RWPE1 (cell line): ENCODE measurements at regions not wholly inside any gene's neighbourhood (a gene's known extent, or its start where the extent isn't known, plus 50 kb on each side); places are given as distances from the start of the nearest gene placed in this dataset.

Experiments
- CTCF ChIA-PET: fragments of 350-600 bp; sonication (Branson Sonifier 250); formaldehyde crosslinking; extraction: SDS; loops from one replicate; lab custom pipeline; 2021; lab: Yijun Ruan, JAX
- POLR2A ChIA-PET: fragments of 400-600 bp; formaldehyde crosslinking; extraction: SDS; loops from one replicate; lab custom pipeline; 2020; ENCODE audit warnings: antibody characterized with exemption; ENCODE audit not compliant: low non-redundant PET; lab: Yijun Ruan, JAX
- DNase-seq: peaks from one replicate; pipeline ENCODE4 v3.0.0; 2012; ENCODE audit warnings: low spot score
- H3K27ac ChIP-seq: fragments of 450-650 bp; 2 replicates; pipeline ENCODE4 v1.5.1; 2017
- TF ChIP-seq, protein P1 (sequence below): fragments of 450-650 bp; conservative IDR thresholded peaks from 2 replicates; pipeline ENCODE4 v1.5.1; 2017; ENCODE audit warnings: low read depth, mild to moderate bottlenecking

DNA sequence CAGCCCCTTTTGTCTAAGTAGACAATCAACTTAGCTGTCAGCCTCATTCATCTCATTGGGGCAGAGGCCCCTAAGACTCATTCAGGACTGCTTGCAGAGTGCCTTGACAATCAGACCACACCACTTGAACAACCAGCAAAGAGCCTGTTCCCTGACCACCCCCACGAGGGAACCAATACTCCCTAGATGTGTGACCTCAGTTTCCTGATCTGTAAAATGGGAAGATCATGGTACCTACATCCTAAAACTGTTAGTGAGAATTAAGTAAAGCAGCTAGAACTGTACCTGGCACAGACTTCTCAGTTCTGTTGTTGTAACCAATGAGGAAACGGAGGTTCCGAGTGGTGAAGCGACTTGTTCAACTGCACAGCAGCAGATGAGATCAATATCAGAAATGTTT, 298.5 kb downstream of the RRAGC start:
- DNase-seq: no peak
- POLR2A ChIA-PET: no interaction called here
- TF ChIP-seq, protein P1, sequence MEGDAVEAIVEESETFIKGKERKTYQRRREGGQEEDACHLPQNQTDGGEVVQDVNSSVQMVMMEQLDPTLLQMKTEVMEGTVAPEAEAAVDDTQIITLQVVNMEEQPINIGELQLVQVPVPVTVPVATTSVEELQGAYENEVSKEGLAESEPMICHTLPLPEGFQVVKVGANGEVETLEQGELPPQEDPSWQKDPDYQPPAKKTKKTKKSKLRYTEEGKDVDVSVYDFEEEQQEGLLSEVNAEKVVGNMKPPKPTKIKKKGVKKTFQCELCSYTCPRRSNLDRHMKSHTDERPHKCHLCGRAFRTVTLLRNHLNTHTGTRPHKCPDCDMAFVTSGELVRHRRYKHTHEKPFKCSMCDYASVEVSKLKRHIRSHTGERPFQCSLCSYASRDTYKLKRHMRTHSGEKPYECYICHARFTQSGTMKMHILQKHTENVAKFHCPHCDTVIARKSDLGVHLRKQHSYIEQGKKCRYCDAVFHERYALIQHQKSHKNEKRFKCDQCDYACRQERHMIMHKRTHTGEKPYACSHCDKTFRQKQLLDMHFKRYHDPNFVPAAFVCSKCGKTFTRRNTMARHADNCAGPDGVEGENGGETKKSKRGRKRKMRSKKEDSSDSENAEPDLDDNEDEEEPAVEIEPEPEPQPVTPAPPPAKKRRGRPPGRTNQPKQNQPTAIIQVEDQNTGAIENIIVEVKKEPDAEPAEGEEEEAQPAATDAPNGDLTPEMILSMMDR: no peak
- CTCF ChIA-PET: no interaction called here
- H3K27ac ChIP-seq: no peak overlapping the region

DNA sequence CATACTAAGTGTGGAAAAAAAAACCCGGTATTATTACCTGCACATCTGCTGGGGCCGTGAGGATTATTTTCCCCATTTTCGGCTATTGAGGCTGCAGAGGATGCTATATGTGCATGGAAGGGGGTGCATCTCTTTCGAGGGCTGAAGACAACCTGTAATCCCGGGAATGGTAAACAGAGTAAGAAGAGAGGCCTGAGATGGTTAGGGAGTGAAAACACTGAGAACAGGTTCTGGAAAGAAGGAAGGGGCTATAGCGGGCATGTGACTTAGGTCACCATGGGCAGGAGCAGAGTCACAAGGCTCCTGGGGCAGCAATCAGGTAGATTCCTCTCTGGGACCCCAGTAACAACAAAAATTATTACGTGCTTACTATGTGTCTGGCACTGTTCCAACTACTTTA, 299.1 kb downstream of the RRAGC start:
- POLR2A ChIA-PET: no interaction called here
- DNase-seq: no peak
- no peak overlapping the region for H3K27ac ChIP-seq
- TF ChIP-seq, protein P1: no peak
- CTCF ChIA-PET: no interaction called here

DNA sequence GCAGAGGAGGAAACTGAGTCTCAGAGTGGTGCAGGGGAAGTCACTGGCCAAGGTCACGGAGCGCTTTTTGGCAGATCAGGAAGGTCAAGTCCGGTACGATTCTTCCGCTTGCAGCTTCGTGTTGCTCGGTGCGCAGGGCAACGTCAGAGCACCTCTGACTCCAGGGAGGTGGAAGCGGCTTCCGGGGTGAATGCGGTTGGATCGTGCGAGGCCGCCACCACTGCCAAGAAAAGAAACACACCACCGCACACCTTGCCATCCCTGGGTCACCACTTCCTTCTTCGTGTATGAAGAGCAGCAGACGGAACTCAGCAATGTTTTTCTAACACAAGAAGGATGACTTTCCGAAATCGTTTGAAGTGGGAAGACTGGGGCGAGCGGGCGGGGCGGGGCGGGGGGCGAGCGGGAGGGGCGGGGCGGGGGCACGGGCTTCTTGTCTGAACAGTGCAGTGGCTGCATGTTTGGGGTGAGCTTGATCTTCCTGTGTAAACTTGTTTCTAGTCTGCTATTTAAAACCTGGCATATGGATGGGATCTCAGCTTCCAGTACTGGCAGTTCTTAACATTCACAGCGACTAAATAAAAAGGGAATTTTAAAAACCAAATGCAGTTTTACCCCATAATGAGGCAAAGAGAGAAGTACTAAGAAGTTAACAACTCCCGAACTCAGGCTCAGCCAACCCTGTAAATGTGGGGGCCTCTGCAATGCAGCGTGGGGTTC, 300.0 kb downstream of the RRAGC start:
- CTCF ChIA-PET: interaction anchor here (1.0 kb wide), 1 partner anchor 13 kb away, joined by 3 read pairs; no protein-coding TSS in a partner anchor
- TF ChIP-seq, protein P1: no peak
- peak overlapping the region; percentile 67 for H3K27ac ChIP-seq
- DNase-seq: no peak
- POLR2A ChIA-PET: no interaction called here

DNA sequence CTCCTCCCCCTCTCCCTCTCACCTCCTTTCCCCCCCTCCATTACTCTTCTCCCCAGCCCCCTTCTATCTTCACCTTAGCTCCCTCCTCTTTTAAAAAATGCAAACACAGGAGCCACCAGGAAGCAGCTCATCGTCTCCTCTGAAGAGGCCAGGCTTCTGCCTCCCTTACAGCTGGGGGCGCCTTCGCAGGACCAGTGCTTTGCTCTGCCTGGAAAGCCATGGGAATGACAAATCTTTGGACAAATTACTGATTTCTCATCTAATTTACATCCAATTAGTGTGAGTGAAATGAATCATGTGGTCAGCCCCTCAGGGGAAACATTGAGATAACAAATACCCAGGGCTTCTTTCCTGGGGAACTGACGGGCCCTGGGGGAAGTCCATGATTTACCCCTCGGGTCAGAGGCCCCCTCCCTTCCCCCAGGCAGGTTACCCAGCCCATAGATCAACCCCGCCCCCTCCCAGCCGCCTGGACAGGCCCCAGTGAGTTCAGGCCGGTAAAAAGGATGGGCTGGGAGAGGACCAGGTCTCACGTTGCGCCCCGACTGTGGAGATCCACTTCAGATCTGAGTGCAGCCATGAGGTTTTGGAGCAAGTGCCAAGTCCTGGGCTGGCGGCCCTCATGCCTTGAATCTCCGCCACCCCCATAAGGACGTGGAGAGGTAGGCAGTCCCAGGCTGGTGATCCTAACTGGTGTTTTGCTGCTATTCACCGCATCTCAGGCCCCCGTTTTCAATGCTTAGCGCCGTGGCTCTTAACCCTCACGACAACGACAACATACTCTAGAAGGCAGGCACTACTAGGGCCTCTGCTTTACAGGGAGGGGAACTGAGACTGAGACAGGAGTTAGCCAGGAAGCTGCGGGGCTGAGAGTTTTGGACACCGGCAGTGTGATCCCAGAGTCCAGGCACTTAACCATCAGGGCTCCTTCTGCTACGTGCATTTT, 300.8 kb downstream of the RRAGC start:
- H3K27ac ChIP-seq: peak overlapping the region; percentile 67
- no peak for DNase-seq
- ChIA-PET CTCF (interaction anchor here (1.0 kb wide), 1 partner anchor 12 kb away, joined by 3 read pairs; no protein-coding TSS in a partner anchor), POLR2A (no interaction called here)
- TF ChIP-seq, protein P1: no peak

DNA sequence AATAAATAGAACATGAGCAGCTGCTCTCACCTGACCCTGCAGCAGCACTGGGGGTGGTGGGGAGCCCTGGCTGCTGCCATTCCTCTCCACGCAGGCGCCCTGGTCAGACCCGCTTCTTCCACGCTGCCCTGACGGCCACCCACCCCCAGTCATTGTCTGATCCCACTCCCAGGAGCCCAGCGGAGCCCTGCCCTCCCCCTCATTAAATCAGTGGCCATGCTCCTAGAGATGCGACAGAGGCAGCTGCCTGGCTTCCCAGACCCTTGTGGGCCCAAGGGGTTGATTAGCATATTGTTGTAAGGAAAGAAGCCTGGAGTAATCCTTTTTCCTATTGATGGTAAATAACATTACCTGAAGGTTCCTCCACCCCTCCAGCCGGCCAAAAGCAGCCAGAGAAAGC, 301.5 kb downstream of the RRAGC start:
- ChIA-PET POLR2A (no interaction called here), CTCF (no interaction called here)
- no peak for DNase-seq
- H3K27ac ChIP-seq: no peak overlapping the region; the same call in 1 of the 2 replicates
- TF ChIP-seq, protein P1: no peak

DNA sequence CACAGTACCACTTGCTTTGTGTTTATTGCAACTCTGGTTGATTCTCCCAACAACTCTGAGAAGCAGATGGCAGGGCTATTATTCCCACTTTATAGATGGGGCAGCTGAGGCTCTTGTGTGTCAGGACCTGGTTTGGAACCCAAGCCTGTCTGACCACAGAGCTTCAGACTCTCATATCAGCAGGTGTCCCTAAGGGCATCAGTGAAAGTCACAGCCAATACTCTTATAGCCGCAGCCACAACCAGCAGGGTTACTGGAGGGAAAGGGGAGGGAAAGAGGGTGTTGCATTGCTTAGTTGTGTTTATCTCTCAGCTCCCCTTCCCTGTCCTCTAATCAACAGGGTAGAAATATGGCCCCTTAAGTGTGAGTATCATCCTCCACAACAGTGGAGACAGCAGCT, 304.0 kb downstream of the RRAGC start:
- ChIA-PET POLR2A (no interaction called here), CTCF (interaction anchor here (0.6 kb wide), 1 partner anchor 298 kb away, joined by 3 read pairs; no protein-coding TSS in a partner anchor)
- TF ChIP-seq, protein P1: no peak
- no peak overlapping the region for H3K27ac ChIP-seq
- DNase-seq: no peak
